ENCODE measurements at regions not wholly inside any gene's neighbourhood (a gene's known extent, or its start where the extent isn't known, plus 50 kb on each side); places are given as distances from the start of the nearest gene placed in this dataset.
"Not testable (repeated sequence)": the region's sequence is repeated elsewhere in the genome, so short reads cannot be mapped to it uniquely, and the experiment has no call there.

DNA sequence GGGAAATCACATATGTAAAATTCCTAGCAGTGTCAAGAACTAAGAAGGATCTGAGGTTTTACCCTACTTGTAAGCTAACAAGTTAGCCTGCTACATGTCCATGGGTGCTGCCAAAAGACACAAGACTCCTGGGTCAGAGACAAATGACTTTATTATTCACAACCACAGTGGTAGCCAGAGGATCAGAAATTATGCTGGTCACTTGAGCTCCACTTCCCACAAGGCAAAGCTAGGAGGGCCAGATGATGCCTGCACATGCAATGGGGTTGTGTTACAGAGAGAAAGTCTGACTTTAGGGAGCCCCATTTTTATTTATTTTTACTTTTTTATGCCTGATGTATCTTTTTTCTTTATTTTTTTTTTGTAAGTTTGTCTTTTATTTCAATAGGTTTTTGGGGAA, 136.8 kb downstream of the S1PR1 start:
- no peaks in the 10 kb centered on the region for H3K4me1 Mint-ChIP-seq (ENCODE audit: unreplicated experiment)
- H3K4me3 Mint-ChIP-seq (ENCODE audit: unreplicated experiment), result no peak overlapping the region
- H3K9me3 Mint-ChIP-seq (ENCODE audit: unreplicated experiment), result peaks cover 9% of the 10 kb centered on the region
- no peak for DNase-seq (ENCODE audit: extremely low spot score, unreplicated experiment)
- H3K27ac Mint-ChIP-seq (ENCODE audit: unreplicated experiment), result no peak overlapping the region
- no peaks in the 10 kb centered on the region for H3K36me3 Mint-ChIP-seq (ENCODE audit: unreplicated experiment)
- no peak for TF ChIP-seq CTCF (IDR thresholded peaks at IDR 0.05)
- no peaks in the 10 kb centered on the region for H3K27me3 Mint-ChIP-seq (ENCODE audit: unreplicated experiment)

DNA sequence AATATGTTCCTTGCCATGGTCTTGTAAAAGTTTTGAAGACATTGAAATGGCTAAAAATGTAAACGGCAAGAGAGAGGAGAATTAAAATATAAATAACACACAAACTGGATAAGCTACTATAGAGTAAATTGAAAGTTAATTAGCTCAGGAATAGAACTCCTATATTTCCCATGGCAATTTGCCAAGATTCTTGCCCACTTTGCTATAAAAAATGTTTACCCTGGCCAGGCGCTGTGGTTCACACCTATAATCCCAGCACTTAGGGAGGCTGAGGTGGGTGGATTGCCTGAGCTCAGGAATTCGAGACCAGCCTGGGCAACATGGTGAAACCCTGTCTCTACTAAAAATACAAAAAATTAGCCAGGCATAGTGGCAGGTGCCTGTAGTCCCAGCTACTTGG, 138.6 kb downstream of the S1PR1 start:
- H3K4me3 Mint-ChIP-seq (ENCODE audit: unreplicated experiment); H3K9me3 Mint-ChIP-seq (ENCODE audit: unreplicated experiment); H3K27me3 Mint-ChIP-seq (ENCODE audit: unreplicated experiment); DNase-seq (ENCODE audit: extremely low spot score, unreplicated experiment); H3K36me3 Mint-ChIP-seq (ENCODE audit: unreplicated experiment); H3K27ac Mint-ChIP-seq (ENCODE audit: unreplicated experiment); H3K4me1 Mint-ChIP-seq (ENCODE audit: unreplicated experiment): not testable (repeated sequence)

- Mint-ChIP-seq H3K27me3 (ENCODE audit: unreplicated experiment) (no peaks in the 10 kb centered on the region), H3K4me3 (ENCODE audit: unreplicated experiment) (no peak overlapping the region), H3K4me1 (ENCODE audit: unreplicated experiment) (no peaks in the 10 kb centered on the region), H3K27ac (ENCODE audit: unreplicated experiment) (no peak overlapping the region), H3K9me3 (ENCODE audit: unreplicated experiment) (peaks cover 9% of the 10 kb centered on the region), H3K36me3 (ENCODE audit: unreplicated experiment) (no peaks in the 10 kb centered on the region)
- DNase-seq (ENCODE audit: extremely low spot score, unreplicated experiment), result no peak
- no peak for TF ChIP-seq CTCF (IDR thresholded peaks at IDR 0.05)
Observed at GRCh38 chr1:101376121-101377083, 139.6 kb downstream of the S1PR1 start.

DNA sequence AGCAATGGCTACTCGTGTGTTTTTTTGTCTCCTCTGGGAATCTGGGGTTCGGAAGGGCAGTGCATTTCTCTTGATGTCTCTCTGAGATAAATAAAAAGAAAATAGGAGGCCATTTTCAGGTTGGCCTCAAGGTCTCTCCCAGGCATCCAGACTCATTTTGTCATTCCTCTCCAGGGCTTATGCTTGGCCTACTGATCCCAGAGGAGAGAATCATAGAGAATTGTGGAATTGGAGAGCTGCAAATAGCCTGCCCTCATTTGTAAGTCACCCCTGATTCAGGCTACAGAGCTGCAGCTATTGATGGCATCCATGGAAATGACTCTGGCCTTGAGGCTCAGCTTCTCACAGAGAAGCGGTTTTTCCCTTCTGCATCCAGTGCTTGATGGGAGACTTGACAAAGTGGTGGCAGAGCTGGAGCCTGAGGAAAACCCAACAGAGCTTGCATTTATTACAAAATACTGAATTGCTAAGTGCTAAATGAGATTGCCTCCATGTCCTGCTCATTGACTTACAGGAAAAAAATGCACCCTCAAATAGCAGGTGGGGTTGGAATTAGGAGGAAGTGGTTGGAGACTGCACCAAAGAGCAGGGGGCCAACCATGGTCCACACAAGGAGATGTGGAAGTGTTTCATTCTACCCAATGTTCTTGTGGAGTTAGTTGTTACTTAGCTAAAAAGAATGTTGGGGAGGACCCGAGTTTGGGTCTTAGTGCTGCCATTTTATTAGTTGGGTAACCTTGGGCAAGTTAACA, 140.4 kb downstream of the S1PR1 start:
- H3K27me3 Mint-ChIP-seq (ENCODE audit: unreplicated experiment), result peaks cover 3% of the 10 kb centered on the region
- no peak for TF ChIP-seq CTCF (IDR thresholded peaks at IDR 0.05)
- DNase-seq (ENCODE audit: extremely low spot score, unreplicated experiment), result no peak
- no peak overlapping the region for H3K4me3 Mint-ChIP-seq (ENCODE audit: unreplicated experiment)
- no peaks in the 10 kb centered on the region for H3K4me1 Mint-ChIP-seq (ENCODE audit: unreplicated experiment)
- peaks cover 9% of the 10 kb centered on the region for H3K9me3 Mint-ChIP-seq (ENCODE audit: unreplicated experiment)
- H3K27ac Mint-ChIP-seq (ENCODE audit: unreplicated experiment), result no peak overlapping the region
- no peaks in the 10 kb centered on the region for H3K36me3 Mint-ChIP-seq (ENCODE audit: unreplicated experiment)

- Mint-ChIP-seq H3K27ac (ENCODE audit: unreplicated experiment) (no peak overlapping the region), H3K4me3 (ENCODE audit: unreplicated experiment) (no peak overlapping the region), H3K4me1 (ENCODE audit: unreplicated experiment) (no peaks in the 10 kb centered on the region), H3K9me3 (ENCODE audit: unreplicated experiment) (no peaks in the 10 kb centered on the region), H3K27me3 (ENCODE audit: unreplicated experiment) (peaks cover 9% of the 10 kb centered on the region), H3K36me3 (ENCODE audit: unreplicated experiment) (no peaks in the 10 kb centered on the region)
- TF ChIP-seq CTCF (IDR thresholded peaks at IDR 0.05), result no peak
- DNase-seq (ENCODE audit: extremely low spot score, unreplicated experiment), result no peak
Observed at GRCh38 chr1:101379037-101379436, 142.2 kb downstream of the S1PR1 start.

All from osteocyte (in vitro differentiated cells).